ENCODE measurements at regions not wholly inside any gene's neighbourhood (a gene's known extent, or its start where the extent isn't known, plus 50 kb on each side); places are given as distances from the start of the nearest gene placed in this dataset.
"Not testable (repeated sequence)": the region's sequence is repeated elsewhere in the genome, so short reads cannot be mapped to it uniquely, and the experiment has no call there.

- DNase-seq, result peak; percentile 56
Observed at GRCh38 chr4:89492581-89493071, 185.0 kb upstream of the GPRIN3 start.

- DNase-seq, result no peak
Observed at GRCh38 chr4:89491761-89492160, 184.2 kb upstream of the GPRIN3 start.

DNA sequence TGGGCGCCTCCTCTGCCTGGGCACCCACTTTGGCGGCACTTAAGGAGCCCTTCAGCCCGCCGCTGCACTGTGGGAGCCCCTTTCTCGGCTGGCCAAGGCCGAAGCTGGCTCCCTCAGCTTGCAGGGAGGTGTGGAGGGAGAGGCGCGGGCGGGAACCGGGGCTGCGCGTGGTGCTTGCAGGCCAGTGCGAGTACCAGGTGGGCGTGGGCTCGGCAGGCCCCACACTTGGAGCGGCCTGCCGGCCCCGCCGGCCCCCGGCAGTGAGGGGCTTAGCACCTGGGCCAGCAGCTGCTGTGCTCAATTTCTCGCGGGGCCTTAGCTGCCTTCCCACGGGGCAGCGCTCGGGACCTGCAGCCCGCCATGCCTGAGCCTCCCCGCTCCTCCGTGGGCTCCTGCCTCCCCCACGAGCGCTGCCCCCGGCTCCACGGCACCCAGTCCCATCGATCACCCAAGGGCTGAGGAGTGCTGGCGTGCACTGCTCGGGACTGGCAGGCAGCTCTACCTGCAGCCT, 182.4 kb upstream of the GPRIN3 start:
- DNase-seq, result not testable (repeated sequence)

DNA sequence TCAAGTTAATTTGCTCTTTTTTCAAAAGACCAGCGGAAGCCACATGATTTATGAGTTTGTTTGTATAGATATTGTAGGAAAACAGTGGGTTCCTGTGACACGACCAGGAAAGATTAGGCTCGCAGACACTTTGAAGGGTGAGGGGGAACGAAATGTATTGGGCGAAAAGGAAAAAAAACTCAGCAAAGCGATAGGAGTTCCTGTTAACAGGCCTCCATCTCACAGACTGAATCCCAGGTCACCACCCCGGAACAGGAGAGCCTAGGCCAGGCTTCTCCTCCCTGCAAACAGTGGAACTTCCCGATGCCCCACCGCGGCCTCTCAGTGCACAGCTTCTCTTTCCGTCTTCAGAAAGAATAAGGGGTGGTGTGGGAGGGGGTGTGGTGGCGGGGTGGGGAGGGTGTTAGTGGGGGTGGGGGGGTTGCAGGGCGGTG, 181.8 kb upstream of the GPRIN3 start:
- DNase-seq, result peak; percentile 50

GRCh38 chr4:89488736-89489135, 181.1 kb upstream of the GPRIN3 start:
- DNase-seq, result no peak

- no peak for DNase-seq
Observed at GRCh38 chr4:89486673-89487072, 179.1 kb upstream of the GPRIN3 start.

DNA sequence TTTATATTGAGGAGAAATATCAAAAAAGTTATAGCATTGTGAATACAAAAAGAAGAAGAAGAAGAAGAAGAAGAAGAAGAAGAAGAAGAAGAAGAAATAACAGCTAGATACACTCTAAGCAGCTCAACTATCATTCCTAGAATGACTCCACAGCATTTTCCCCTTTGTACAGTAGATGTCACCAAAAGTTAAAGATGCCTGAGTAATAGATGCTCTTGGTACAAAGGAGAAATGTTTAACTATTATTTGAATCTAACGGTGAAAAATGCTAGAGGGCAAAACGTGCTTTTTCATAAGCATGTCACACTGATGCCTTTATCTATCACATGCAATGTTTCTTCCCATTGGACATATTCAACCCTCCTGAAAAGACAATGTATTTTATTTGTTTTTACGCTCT, 178.4 kb upstream of the GPRIN3 start:
- peak; percentile 29 for DNase-seq

DNA sequence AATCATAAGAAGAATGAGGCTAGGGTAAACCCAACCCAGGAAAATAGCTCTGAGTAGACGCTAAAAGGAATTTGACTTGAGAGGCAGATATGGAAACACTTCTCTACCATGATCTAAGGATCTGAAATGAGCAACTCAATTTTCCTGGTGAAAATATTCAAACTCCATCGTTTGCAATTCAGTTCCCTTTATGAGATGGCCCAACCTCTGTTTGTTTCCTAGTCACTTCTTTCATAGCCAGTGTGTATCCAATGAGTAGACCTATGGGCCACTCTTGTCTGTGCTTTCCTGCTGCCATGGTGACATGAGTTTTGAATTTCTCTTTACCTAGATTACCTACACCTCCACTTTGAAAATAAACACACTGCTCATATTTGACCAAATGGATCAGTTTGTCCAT, 176.2 kb upstream of the GPRIN3 start:
- no peak for DNase-seq

- no peak for DNase-seq
Observed at GRCh38 chr4:89482926-89483595, 175.5 kb upstream of the GPRIN3 start.

GRCh38 chr4:89482251-89482650, 174.7 kb upstream of the GPRIN3 start:
- peak; percentile 27 for DNase-seq

DNA sequence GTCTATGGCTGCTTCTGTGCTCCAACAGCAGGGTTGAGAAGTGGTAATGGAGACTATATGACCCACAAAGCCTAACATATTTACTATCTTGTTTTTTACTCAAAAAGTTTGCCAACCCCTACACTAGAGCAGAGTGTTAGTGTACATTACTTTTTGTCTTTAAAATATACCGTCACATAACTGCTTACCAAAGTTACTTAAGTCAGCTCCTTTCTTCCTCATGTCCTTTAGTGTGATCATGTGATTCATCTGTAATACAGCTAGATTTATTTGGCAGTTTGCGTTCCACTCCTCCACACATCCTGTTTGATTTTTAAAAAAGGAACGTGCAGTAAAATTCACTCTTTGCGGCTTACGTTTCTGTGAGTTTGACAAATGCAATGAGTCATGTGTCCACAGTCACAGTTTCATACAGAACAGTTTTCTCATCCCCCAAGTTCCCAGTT, 162.4 kb upstream of the GPRIN3 start:
- peak; percentile 90 for DNase-seq

GRCh38 chr4:89469516-89469915, 161.9 kb upstream of the GPRIN3 start:
- peak; percentile 64 for DNase-seq

- DNase-seq, result no peak
Observed at GRCh38 chr4:89468602-89469001, 161.0 kb upstream of the GPRIN3 start.

- DNase-seq, result peak; percentile 51
Observed at GRCh38 chr4:89463341-89463740, 155.7 kb upstream of the GPRIN3 start.

DNA sequence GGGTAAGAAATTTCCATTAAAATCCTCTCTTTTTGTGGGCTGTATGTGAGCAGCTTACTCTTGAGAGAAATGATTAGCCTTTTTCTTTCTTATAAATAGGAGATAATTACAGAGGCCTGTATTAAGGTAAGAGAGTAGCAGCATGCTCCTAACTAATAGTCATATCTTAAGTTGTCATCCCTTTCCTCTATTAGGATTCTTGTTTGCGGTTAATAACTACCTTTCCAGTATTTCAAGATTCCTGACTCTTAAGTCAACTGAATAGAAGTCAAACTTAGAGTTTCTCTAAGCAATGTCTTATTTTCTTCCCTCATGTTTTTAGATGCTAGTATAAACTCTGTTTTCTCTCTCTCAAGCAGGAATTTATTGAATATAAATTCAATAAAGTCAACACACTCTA, 139.9 kb upstream of the GPRIN3 start:
- DNase-seq, result no peak

- no peak for DNase-seq
Observed at GRCh38 chr4:89446193-89446592, 138.6 kb upstream of the GPRIN3 start.

- no peak for DNase-seq
Observed at GRCh38 chr4:89439533-89439932, 131.9 kb upstream of the GPRIN3 start.

- peak; percentile 87 for DNase-seq
Observed at GRCh38 chr4:89438102-89438831, 130.7 kb upstream of the GPRIN3 start.

DNA sequence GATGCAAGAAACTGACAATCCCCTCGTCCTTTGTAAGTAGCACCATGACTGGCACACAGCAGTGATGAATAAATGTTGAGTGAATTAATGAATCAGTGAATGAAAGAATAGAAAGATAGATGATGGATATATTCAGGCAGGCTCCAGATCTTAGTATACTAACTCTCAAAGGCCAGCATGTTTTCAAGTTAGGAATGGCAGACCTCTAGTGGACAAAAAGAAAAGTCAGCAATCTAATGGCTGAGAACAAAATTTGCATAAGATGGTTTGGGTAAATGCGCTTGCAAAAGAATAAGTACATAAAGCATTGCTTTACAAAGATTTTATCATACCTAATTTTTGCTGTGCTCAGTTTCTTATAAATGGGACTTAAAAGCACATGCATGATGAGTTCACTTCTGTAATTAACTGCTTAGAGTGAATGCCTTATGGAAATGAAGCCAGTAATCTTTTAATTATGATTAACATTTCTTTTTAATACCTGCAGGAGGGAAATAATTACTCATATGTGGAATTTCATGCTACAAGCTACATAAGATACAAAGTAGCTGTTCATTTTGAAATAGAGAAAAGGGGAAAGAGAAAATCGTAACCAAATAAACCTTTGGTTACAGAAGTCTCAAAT, 126.9 kb upstream of the GPRIN3 start:
- peak; percentile 63 for DNase-seq

DNA sequence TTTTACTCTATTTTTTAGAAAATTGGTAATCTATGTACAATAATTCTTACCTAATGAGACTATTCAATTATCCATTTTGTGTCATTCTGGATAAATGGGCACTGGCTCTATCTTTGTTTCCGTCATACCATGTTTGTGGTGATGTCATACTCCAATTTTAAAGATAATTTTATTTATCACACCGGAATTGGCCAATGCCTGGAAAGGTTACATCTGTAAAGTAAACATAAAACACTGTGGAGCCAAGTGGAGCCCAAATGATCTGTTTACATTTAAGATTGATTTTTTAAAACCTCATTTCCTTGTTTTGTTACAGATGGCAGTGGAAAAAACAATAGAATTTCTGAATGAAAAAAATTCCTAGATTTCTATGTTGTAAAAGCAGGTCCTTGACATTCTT, 120.2 kb upstream of the GPRIN3 start:
- no peak for DNase-seq

DNA sequence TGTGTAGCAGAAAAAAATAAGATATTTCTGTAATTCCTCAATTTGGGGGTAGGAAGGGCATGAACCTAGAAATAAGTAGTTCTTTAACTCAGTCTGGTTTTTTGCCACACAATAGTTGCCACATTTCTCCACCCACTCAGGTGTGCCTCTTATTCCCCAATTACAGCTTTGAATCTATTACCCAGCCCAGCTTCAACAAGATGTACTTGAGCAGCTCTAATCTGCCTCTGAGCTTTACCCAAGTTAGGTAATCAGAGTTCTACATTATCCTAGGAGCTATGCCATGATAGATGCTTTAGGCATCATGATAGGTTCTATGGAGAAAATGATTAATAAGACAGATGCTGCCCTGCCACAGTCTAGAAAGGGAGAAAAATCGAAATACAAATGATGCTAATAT, 117.4 kb upstream of the GPRIN3 start:
- no peak for DNase-seq

GRCh38 chr4:89422441-89422990, 114.9 kb upstream of the GPRIN3 start:
- peak; percentile 40 for DNase-seq

GRCh38 chr4:89420507-89420906, 112.9 kb upstream of the GPRIN3 start:
- no peak for DNase-seq

Data from suppressor macrophage treated with lipopolysaccharide for 4 hours (primary cell).